Tibial nerve (tissue), 4 donors: ENCODE measurements at regions not wholly inside any gene's neighbourhood (a gene's known extent, or its start where the extent isn't known, plus 50 kb on each side); places are given as distances from the start of the nearest gene placed in this dataset.

Experiments used
- DNase-seq, 2 donors: peaks; one replicate each; pipeline ENCODE4 v3.0.0-alpha.2; 2019; ENCODE audit warnings: low spot score in 2 of 2
- H3K27ac ChIP-seq, 4 donors: fragments of 200-600 bp; sonication (generic) in 3 of 4; one replicate each; pipeline ENCODE4 v1.5.1; 2017 to 2019; ENCODE audit warnings: mild to moderate bottlenecking in 1 of 4
- H3K27me3 ChIP-seq, 2 donors: fragments of 200-600 bp; sonication (generic) in 1 of 2; one replicate each; pipeline versions ENCODE4 v1.5.1 to v1.6.0; 2017 to 2019
- H3K36me3 ChIP-seq, 3 donors: fragments of 200-600 bp; sonication (generic); one replicate each; pipeline ENCODE4 v1.5.1; 2018 to 2019
- H3K4me1 ChIP-seq, 4 donors: fragments of 200-600 bp; sonication (generic) in 3 of 4; one replicate each; pipeline ENCODE4 v1.5.1; 2017 to 2019
- H3K4me3 ChIP-seq, 4 donors: fragments of 200-600 bp; sonication (generic) in 3 of 4; one replicate each; pipeline ENCODE4 v1.5.1; 2017 to 2019; ENCODE audit warnings: mild to moderate bottlenecking in 1 of 4, moderate library complexity in 1 of 4
- H3K9me3 ChIP-seq, 4 donors: fragments of 200-600 bp; sonication (generic) in 3 of 4; one replicate each; pipeline ENCODE4 v1.5.1; 2017 to 2019
- EP300 ChIP-seq, 2 donors: sonication (generic); formaldehyde crosslinking; IDR thresholded peaks; one replicate each; pipeline ENCODE4 v1.6.1; 2017; ENCODE audit warnings: antibody characterized with exemption in 2 of 2, mild to moderate bottlenecking in 1 of 2
- POLR2A ChIP-seq, 2 donors: fragments of 450-650 bp; IDR thresholded peaks; one replicate each; pipeline ENCODE4 v1.6.1; 2017; ENCODE audit warnings: antibody characterized with exemption in 2 of 2, mild to moderate bottlenecking in 2 of 2, moderate library complexity in 2 of 2
- WGBS, 2 donors: methylation state at CpG; one replicate each; pipeline ENCODE4 v1.1.5; 2018; 5-methylcytosine and 5-hydroxymethylcytosine counted together
- TF ChIP-seq, protein P1 (sequence below), 5 experiments: fragments of 200-600 bp in 3 of 5; fragments of 450-650 bp in 2 of 5; sonication (generic) in 3 of 5; IDR thresholded peaks; one replicate each; pipeline ENCODE4 v1.5.1; 2016 to 2019; ENCODE audit warnings: antibody characterized with exemption in 5 of 5, mild to moderate bottlenecking in 3 of 5, moderate library complexity in 2 of 5

DNA sequence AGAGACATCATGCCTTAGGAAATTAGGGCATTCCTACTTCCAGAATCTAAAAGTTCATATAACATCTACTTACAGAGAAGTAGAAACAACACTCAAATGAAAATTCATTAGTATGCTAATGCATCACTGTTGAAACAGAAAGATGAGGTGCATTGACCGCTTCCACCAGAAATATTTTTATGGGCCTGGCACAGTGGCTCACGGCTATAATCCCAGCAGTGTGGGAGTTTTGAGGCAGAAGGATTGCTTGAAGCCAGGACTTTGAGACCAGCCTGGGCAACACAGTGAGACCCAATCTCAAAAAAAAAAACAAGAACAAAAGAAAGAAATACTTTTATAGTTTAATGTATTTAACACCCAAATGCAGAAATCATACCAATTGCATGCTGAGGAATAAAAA lies 220.9 kb downstream of the SKIDA1 start:
- Histone ChIP-seq H3K27ac (no peak overlapping the region), H3K27me3 (no peaks in the 10 kb centered on the region), H3K9me3 (no peaks in the 10 kb centered on the region), H3K4me3 (no peak overlapping the region), H3K36me3 (no peaks in the 10 kb centered on the region), H3K4me1 (no peaks in the 10 kb centered on the region)
- DNase-seq = no peak
- no peak for TF ChIP-seq EP300 (IDR thresholded peaks at IDR 0.05)
- TF ChIP-seq, protein P1, sequence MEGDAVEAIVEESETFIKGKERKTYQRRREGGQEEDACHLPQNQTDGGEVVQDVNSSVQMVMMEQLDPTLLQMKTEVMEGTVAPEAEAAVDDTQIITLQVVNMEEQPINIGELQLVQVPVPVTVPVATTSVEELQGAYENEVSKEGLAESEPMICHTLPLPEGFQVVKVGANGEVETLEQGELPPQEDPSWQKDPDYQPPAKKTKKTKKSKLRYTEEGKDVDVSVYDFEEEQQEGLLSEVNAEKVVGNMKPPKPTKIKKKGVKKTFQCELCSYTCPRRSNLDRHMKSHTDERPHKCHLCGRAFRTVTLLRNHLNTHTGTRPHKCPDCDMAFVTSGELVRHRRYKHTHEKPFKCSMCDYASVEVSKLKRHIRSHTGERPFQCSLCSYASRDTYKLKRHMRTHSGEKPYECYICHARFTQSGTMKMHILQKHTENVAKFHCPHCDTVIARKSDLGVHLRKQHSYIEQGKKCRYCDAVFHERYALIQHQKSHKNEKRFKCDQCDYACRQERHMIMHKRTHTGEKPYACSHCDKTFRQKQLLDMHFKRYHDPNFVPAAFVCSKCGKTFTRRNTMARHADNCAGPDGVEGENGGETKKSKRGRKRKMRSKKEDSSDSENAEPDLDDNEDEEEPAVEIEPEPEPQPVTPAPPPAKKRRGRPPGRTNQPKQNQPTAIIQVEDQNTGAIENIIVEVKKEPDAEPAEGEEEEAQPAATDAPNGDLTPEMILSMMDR (IDR thresholded peaks at IDR 0.05) = no peak
- TF ChIP-seq POLR2A (IDR thresholded peaks at IDR 0.05) = no peak
- 82 to 94% methylated on average over 2 of the region's 2 CpGs for whole genome bisulfite sequencing, 2 donors

GRCh38 chr10:21304198-21304597 lies 221.3 kb downstream of the SKIDA1 start:
- Histone ChIP-seq H3K9me3 (no peaks in the 10 kb centered on the region), H3K27me3 (no peaks in the 10 kb centered on the region), H3K4me1 (no peaks in the 10 kb centered on the region), H3K27ac (no peak overlapping the region), H3K36me3 (no peaks in the 10 kb centered on the region), H3K4me3 (no peak overlapping the region)
- no peak for TF ChIP-seq EP300 (IDR thresholded peaks at IDR 0.05)
- TF ChIP-seq, protein P1 (IDR thresholded peaks at IDR 0.05) = no peak
- no peak for TF ChIP-seq POLR2A (IDR thresholded peaks at IDR 0.05)
- WGBS, 2 donors = 74 to 78% methylated on average over 5 of the region's 5 CpGs
- no peak for DNase-seq

DNA sequence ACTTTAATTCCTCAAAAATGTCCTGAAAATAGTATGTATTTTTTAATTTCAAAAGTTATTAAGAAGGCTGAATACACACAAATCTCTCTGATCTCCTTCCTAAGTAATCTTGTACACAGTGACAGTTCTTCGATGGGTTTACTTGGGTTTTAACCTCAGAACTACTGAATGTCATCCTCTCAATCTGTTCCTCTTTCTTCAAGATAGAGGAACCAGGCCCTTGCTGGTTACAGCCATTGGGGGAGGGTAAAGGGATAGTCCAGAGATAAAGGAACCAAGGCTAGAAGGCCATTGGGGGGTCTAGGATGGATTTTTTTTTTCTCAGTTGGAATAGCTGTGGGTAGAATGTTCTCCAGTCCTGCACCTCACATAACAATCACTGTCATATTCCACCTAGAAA lies 224.9 kb downstream of the SKIDA1 start:
- TF ChIP-seq, protein P1 (IDR thresholded peaks at IDR 0.05) = no peak
- Histone ChIP-seq H3K4me1 (peaks cover 0 to 8% (median 0%) of the 10 kb centered on the region in 4 donors), H3K27ac (no peak overlapping the region), H3K9me3 (no peaks in the 10 kb centered on the region), H3K36me3 (no peaks in the 10 kb centered on the region), H3K4me3 (no peak overlapping the region), H3K27me3 (no peaks in the 10 kb centered on the region)
- no peak for DNase-seq
- 75 to 85% methylated on average over 1 of the region's 1 CpG for WGBS, 2 donors

- Histone ChIP-seq H3K27ac (no peak overlapping the region), H3K36me3 (no peaks in the 10 kb centered on the region), H3K4me1 (peaks cover 0 to 8% (median 0%) of the 10 kb centered on the region in 4 donors), H3K27me3 (no peaks in the 10 kb centered on the region), H3K9me3 (no peaks in the 10 kb centered on the region), H3K4me3 (no peak overlapping the region)
- WGBS, 2 donors = 90 to 94% methylated on average over 7 of the region's 7 CpGs
- TF ChIP-seq POLR2A (IDR thresholded peaks at IDR 0.05) (no peak), EP300 (IDR thresholded peaks at IDR 0.05) (no peak)
- TF ChIP-seq, protein P1 (IDR thresholded peaks at IDR 0.05) = no peak
- no peak for DNase-seq
These were observed 226.2 kb downstream of the SKIDA1 start for GRCh38 chr10:21299330-21299729.

- Histone ChIP-seq H3K9me3 (no peaks in the 10 kb centered on the region), H3K36me3 (no peaks in the 10 kb centered on the region), H3K27ac (no peak overlapping the region), H3K4me1 (peaks cover 0 to 10% (median 2%) of the 10 kb centered on the region in 4 donors), H3K4me3 (no peak overlapping the region), H3K27me3 (no peaks in the 10 kb centered on the region)
- TF ChIP-seq POLR2A (IDR thresholded peaks at IDR 0.05) (no peak), EP300 (IDR thresholded peaks at IDR 0.05) (no peak)
- TF ChIP-seq, protein P1 (IDR thresholded peaks at IDR 0.05) = no peak
- WGBS, 2 donors = 82 to 85% methylated on average over 2 of the region's 2 CpGs
- DNase-seq = no peak
These were observed 226.8 kb downstream of the SKIDA1 start for GRCh38 chr10:21298701-21299100.
